HCT116 (cell line): ENCODE measurements at regions not wholly inside any gene's neighbourhood (a gene's known extent, or its start where the extent isn't known, plus 50 kb on each side); places are given as distances from the start of the nearest gene placed in this dataset.
"Not testable (repeated sequence)": the region's sequence is repeated elsewhere in the genome, so short reads cannot be mapped to it uniquely, and the experiment has no call there.

ENCODE experiments used
- CEBPB ChIP-seq: IDR thresholded peaks from 2 replicates; pipeline ENCODE4 v1.6.1; 2012; ENCODE audit warnings: low read depth
- EGR1 ChIP-seq: IDR thresholded peaks from 2 replicates; pipeline ENCODE4 v1.6.1; 2012; ENCODE audit warnings: low read depth
- JUND ChIP-seq: IDR thresholded peaks from 2 replicates; pipeline ENCODE4 v1.6.1; 2012
- POLR2A ChIP-seq: IDR thresholded peaks from 2 replicates; pipeline ENCODE4 v1.7.0; 2011; ENCODE audit warnings: borderline replicate concordance; ENCODE audit not compliant: insufficient read depth, insufficient read length; ENCODE audit errors: extremely low read depth
- POLR2AphosphoS5 ChIP-seq: IDR thresholded peaks from 2 replicates; pipeline ENCODE4 v1.6.1; 2011; ENCODE audit warnings: mild to moderate bottlenecking, low read depth, low read length, moderate library complexity
- SIN3A ChIP-seq: IDR thresholded peaks from 2 replicates; pipeline ENCODE4 v1.6.1; 2012; ENCODE audit warnings: low read depth
- SP1 ChIP-seq: IDR thresholded peaks from 2 replicates; pipeline ENCODE4 v1.6.1; 2012; ENCODE audit warnings: low read depth
- YY1 ChIP-seq: IDR thresholded peaks from 2 replicates; pipeline ENCODE4 v1.6.1; 2011; ENCODE audit warnings: low read length, low read depth, moderate library complexity, mild to moderate bottlenecking; ENCODE audit not compliant: insufficient replicate concordance; ENCODE audit errors: extremely low read depth
- TF ChIP-seq, protein P1 (sequence below), 3 experiments: fragments of 200-600 bp in 1 of 3; sonication (generic) in 1 of 3; IDR thresholded peaks in 2 of 3; conservative IDR thresholded peaks in 1 of 3; 2 replicates each; pipeline ENCODE4 v1.5.1; 2012 to 2017; ENCODE audit warnings: low read depth in 2 of 3, low read length in 2 of 3, antibody characterized with exemption in 1 of 3, borderline replicate concordance in 1 of 3, control low read depth in 1 of 3, mild to moderate bottlenecking in 1 of 3, mixed read lengths in 1 of 3, mixed run types in 1 of 3, moderate library complexity in 1 of 3; ENCODE audit not compliant: insufficient read depth in 1 of 3
- TF ChIP-seq, protein P2 (sequence below): IDR thresholded peaks from 2 replicates; pipeline ENCODE4 v1.6.1; 2012
- TF ChIP-seq, protein P3 (sequence below): IDR thresholded peaks from 2 replicates; pipeline ENCODE4 v1.6.1; 2012; ENCODE audit warnings: low read depth

DNA sequence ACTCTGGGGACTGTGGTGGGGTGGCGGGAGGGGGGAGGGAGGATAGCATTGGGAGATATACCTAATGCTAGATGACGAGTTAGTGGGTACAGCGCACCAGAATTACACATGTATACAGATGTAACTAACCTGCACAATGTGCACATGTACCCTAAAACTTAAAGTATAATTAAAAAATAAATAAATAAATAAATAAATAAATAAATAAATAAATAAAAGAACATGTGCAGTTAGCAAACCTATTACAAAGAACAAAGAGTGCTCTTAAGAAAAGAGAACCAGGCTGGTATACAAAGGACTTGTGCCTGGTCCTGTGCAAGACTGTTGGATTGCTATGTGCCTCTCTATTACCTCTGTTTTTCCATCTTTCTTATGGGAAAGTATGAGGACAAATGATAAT is 79.3 kb upstream of the FRMPD3 start:
- TF ChIP-seq POLR2AphosphoS5, SIN3A, POLR2A, YY1, EGR1, JUND, CEBPB, SP1: not testable (repeated sequence)
- TF ChIP-seq, protein P1, sequence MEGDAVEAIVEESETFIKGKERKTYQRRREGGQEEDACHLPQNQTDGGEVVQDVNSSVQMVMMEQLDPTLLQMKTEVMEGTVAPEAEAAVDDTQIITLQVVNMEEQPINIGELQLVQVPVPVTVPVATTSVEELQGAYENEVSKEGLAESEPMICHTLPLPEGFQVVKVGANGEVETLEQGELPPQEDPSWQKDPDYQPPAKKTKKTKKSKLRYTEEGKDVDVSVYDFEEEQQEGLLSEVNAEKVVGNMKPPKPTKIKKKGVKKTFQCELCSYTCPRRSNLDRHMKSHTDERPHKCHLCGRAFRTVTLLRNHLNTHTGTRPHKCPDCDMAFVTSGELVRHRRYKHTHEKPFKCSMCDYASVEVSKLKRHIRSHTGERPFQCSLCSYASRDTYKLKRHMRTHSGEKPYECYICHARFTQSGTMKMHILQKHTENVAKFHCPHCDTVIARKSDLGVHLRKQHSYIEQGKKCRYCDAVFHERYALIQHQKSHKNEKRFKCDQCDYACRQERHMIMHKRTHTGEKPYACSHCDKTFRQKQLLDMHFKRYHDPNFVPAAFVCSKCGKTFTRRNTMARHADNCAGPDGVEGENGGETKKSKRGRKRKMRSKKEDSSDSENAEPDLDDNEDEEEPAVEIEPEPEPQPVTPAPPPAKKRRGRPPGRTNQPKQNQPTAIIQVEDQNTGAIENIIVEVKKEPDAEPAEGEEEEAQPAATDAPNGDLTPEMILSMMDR (IDR thresholded peaks at IDR 0.05 in 2 of 3, conservative IDR thresholded peaks at IDR 0.05 in 1 of 3; ENCODE audit: borderline replicate concordance in 1 of 3, insufficient read depth in 1 of 3, low read depth in 2 of 3, low read length in 2 of 3) = not testable (repeated sequence)
- TF ChIP-seq, protein P2, sequence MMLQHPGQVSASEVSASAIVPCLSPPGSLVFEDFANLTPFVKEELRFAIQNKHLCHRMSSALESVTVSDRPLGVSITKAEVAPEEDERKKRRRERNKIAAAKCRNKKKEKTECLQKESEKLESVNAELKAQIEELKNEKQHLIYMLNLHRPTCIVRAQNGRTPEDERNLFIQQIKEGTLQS = not testable (repeated sequence)
- TF ChIP-seq, protein P3, sequence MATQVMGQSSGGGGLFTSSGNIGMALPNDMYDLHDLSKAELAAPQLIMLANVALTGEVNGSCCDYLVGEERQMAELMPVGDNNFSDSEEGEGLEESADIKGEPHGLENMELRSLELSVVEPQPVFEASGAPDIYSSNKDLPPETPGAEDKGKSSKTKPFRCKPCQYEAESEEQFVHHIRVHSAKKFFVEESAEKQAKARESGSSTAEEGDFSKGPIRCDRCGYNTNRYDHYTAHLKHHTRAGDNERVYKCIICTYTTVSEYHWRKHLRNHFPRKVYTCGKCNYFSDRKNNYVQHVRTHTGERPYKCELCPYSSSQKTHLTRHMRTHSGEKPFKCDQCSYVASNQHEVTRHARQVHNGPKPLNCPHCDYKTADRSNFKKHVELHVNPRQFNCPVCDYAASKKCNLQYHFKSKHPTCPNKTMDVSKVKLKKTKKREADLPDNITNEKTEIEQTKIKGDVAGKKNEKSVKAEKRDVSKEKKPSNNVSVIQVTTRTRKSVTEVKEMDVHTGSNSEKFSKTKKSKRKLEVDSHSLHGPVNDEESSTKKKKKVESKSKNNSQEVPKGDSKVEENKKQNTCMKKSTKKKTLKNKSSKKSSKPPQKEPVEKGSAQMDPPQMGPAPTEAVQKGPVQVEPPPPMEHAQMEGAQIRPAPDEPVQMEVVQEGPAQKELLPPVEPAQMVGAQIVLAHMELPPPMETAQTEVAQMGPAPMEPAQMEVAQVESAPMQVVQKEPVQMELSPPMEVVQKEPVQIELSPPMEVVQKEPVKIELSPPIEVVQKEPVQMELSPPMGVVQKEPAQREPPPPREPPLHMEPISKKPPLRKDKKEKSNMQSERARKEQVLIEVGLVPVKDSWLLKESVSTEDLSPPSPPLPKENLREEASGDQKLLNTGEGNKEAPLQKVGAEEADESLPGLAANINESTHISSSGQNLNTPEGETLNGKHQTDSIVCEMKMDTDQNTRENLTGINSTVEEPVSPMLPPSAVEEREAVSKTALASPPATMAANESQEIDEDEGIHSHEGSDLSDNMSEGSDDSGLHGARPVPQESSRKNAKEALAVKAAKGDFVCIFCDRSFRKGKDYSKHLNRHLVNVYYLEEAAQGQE = not testable (repeated sequence)
